NCI-H1417 treated with DMSO at 0.1 percent for 48 hours (cell line): ENCODE measurements at regions not wholly inside any gene's neighbourhood (a gene's known extent, or its start where the extent isn't known, plus 50 kb on each side); places are given as distances from the start of the nearest gene placed in this dataset.

Source experiments
- DNase-seq: peaks from one replicate; lab custom pipeline; 2025; lab: John Stamatoyannopoulos, UW

DNA sequence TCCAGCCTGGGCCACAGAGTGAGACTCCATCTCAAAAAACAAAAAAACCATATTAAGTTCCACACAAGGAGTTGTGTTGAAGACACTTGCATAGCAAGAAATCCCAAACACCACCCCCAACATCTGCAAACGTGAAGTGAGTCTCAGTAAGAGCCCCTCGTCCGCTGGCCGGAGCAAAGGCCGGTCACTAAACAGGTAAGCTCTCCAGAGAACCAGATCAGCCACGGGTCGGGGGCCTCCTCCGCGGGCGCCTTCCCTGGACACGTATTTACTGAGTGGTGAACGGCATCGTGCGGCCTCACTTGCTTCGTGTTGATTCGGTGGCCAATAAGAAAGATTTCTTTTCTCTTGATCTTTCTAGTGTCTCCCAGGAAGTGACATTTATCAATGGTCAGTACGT, 93.6 kb downstream of the MRPL36 start:
- DNase-seq, result no peak

DNA sequence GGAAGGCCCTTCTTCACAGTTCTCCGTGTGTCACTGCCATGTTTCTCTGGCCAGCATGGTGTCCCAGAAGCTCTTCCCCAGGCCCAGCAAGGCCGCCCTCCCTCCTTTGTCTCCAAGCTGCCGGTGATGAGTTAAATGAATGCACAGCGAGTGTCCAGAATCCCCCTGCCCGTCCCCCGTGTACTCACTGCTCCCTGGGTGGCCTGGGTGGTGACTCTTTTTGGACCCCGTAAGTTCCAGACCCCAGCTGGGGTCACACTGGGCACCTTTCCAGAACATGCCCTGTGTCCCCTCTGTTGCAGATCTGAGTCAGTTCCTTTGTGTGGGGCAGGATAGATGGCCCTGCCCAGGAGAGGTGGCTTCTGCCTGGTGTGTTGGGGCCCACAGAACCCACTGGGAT, 95.0 kb downstream of the MRPL36 start:
- DNase-seq, result no peak

DNA sequence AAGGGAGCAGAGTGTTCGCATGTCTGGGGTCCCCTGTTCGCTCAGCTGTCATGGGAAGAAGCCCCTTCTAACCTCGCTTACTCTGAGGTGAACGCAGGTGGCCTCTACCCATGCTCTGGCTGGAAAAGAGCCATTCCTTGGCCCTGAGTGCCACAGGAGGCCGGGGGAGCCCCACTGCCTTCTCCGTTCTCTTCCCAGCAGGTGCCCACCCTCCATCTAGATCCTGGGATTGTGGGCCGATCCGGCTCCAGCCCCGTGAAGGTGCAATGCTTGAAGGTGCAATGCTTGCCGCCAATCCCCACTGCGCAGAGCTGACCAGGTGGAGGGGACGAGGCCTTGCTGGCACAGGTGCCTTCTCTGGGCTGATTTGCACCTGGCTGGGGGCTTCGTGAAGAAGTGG, 95.4 kb downstream of the MRPL36 start:
- no peak for DNase-seq

DNA sequence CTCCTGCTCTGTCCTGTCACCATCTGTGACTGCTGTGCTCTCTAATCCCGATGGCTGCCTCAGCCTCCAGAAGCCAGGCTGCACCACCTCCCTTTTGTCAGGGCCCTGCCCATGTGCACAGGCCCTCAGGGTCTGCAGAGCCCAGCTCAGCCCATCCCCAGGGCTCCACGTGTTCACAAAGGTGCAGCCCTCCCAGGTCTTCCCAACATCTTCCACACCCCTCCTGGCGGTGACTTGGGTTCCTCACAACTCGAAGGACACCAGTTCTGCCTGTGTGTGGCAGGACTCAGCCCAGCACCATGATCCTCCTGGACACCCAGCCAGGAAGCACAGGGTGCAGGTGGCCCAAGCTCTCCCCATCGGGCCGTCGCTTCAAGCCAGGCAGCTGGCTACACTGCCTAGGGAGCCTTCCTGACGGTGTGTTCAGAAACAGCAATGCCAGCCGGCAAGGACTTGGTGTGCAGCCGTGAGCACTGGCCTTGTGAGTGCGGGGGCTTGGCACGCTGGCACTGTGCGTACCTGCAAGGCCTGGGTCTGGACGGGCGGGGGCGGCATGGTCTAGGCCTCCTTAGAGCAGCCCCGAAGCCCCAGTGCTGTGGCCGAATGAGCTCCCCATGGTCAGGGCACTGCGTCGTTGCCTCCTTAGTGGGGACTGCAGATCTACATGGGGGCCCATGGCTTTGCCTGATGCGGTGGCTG, 96.1 kb downstream of the MRPL36 start:
- no peak for DNase-seq

DNA sequence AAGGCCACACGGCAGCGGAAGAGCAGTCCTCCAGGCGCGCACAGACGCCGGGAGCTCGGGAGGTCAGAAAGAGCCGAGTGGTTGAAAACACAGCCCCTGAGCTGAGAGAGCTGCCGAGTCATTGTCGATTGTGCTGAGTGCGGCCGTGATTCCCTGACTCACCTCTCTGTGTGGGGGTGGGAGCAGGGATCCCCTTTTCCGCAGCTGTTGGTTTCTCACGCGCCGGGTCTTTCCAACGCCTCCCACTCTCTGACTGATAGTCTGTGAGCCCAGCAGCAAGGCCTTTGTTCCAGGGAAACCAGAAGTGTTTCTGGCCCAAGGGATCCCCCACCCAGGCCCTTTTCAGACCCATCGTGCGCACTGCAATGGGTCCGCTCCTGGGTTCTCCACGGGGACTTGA, 97.3 kb downstream of the MRPL36 start:
- no peak for DNase-seq

DNA sequence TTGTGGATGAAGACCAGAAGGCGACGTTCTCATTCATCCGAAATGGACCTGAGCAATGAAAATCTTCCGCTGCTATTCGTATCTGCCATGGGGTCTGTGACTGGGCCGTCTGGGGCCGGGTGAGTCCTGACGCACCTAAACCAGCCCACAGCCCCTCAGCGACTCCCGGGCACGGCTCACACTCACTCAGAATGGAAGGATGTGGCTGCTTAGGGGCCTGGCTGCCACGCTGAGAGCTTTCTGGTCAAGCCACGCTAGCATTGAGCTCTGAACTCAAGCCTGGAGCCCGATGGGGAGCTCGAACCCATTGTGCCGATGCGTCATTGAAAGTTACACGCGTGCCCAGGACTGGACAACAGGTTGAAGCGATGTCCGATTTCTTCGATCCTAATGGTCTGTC, 97.8 kb downstream of the MRPL36 start:
- DNase-seq, result no peak

DNA sequence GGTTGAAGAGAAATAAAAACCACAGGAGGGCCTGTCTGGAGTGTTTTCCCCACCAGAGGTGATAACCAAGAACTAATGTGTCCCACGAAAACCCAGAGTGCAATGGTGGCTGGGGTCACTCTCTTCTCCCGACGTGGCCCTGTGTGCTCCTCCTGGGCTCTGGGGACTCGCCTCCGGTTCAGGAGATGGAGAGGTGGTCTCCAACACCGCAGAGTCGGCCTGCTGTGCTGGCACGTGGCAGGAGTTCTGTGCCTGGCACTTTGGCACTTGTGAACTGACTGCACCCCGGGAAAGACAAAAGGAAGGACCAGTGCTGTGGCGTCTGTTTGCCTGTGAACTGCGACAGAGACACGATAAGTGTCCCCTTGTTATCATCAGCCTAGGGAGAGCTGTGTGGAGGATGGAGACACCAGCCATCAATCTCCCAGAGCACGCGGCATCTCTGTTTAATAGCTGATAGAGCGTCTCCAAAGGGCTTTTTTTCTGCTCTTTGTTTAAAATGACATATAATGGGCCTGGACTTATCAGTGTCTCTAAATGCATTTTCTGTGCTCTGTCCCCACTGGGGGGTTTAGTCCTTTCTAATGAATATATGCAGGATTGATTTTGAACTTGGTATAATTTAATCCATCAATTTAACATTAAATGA, 98.3 kb downstream of the MRPL36 start:
- no peak for DNase-seq

DNA sequence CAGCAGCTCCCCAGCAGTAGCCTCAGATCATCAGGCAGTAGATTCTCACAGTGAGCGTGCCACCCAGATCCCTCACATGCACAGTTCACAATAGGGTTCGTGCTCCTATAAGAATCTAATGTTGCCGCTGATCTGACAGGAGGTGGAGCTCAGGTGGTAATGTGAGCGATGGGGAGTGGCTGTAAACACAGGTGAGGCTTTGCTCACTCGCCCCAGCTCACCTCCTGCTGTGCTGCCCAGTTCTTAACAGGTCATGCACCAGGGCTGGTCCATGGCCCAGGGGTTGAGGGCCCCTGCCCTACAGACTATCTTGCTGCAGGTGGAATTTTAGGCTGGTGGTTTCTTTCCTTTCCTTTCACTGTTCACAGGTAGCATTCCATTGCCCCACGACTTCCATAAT, 100.2 kb downstream of the MRPL36 start:
- DNase-seq, result no peak

DNA sequence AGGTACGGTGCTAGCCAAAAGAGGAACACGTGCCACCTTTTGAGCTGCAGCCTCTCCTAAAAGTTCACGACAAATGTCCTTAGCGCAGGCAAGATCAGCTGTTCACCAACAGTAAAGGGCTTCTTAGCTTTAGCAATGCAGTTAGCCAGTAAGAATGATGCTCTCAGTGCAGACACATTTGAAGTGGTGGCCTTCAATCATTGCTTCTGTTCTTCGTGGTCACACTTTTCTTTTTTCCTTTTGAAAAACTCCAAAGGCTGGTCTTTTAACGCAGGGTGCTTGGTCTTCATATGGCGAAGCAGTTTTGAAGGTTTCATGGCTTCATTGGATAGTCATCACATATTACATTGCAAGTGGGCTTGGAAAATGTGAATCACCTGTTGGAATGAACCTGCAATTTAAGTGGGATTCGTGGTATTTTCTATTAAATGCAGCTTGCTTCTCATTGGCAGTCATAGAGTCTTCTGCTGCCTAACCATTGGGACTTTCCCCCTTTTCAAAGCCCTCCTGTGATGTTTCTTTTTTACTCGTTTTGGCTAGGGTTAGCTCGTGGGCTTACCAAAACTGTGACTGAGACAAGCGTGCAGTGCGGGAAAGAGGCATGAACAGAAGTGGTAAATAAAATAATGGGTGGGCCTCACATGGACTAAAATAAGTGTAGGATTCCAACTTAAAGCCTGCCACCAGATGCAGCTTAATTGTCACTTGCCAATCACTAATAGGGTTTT, 100.9 kb downstream of the MRPL36 start:
- no peak for DNase-seq

DNA sequence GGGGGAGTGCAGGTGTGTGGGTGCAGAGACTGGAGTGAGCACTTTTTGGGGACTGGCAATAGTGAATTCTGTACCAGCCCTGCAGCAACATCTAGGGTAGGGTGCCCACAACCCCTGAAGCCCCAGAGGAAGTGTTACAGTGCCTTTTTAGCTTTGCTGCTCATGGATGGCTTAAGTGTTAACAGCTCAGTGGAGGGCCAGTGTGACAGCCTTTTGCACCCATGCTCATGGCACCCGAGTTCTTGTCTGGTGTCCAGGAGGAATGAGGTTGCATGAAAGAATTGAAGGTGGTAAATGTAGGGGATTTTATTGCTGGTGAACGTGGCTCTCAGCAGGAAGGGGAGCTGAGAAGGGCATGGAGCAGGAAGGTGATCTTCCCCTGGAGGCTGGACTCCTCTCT, 107.3 kb downstream of the MRPL36 start:
- DNase-seq, result no peak

DNA sequence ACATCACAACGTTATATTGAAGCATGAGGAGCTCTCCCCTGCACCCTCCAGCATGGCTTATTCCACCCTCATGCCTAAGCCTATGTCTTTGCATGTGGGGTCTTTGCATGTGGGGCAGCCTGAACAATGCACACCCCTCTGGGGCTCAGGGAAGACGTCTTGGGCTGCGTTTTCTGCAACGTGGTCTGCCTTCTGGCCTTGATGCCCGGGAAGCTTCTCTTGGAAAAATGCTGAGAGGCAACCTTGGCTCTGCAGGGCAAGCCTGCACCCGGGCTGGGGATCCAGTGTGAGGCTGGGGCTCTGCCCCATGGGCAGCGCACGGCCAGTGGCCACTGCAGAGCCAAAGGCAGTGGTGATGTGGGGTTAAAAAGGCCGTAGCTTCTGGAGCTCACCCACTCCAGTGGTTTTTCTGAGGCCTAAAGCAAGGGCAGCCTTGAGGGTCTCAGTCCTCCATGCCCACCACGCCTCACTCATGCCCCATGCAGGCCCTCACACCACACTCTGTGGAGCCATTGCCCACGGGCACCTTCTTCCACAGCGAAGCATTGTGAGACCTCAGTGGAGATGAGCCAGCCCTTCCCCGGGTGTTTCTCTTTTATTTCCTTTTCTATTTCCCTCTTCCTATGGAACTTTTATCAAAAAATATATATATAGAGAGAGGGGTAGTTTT, 112.2 kb downstream of the MRPL36 start:
- no peak for DNase-seq

DNA sequence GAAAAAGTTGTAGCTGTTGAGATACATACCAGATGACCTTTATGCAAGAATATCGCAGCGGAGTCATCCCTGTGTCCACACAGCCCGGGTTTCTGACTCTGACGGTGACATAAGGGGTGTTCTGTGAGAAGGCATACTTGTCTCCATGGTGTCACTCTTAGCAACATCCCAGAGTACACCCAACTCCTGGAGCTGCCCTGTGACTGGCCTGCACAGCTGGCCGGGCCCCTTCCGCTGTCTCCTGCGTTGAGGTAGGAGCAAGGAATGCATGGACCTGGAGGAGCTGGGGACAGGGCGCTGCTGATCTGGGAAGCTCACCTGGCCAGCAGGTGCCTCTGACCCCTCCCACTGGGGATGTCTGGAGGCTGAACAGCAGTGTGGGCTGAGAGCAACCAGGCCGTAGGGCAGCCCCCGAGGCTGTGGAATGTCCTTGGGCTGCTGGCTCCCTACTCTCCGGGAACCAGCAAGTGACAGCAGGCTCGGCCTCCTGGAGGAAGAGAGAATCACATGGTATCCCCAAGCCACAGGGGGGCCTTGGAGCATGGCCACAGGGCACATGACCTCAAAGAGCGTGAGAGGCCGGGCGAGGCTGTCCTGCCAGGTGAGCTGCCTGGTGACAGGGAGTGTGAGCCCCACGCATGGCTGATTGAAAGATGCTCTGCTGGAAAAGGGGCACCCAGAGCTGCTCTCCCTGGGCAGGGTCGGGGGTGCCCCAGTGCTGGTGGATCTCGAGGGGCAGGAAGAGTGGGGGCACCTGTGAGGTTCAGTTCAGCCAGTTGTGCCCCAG, 113.4 kb downstream of the MRPL36 start:
- no peak for DNase-seq

DNA sequence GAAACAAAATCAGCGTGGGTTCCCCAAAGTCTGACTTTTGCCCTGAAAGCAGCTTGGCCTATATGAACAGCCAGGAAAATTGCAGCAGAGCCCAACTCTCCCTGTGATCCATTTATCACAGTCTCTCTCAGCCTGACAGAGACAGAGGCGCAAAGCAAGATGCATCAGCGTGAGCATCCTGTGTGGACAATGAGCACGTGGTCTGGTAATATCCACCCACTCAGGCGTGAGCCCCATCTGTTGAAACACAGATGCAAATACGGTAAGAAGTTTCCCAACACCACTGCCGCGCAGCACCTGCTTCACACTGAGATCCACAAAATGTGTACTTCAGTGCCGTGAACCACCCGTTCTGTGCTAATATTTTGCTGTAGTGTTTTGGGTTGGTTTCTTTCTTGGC, 114.6 kb downstream of the MRPL36 start:
- no peak for DNase-seq

DNA sequence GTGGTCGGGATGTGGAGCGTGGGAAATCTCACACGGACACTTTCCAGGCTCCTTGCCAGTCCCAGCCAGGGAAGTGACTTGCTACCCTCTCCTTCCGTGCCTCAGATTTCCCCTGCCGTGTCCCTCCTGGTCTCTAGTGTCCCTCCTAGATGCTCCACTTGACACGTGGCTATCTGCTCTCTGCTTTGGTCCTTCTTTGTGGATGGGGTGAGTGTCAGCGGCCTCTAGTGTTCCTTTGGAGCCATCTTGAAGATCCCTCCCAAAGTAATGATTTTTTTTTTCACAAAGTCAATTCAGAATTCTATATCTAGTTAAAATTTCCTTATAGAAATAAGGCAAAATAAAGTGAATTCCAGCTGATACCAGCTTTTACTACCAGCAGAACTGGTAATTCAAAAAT, 117.7 kb downstream of the MRPL36 start:
- DNase-seq, result no peak

DNA sequence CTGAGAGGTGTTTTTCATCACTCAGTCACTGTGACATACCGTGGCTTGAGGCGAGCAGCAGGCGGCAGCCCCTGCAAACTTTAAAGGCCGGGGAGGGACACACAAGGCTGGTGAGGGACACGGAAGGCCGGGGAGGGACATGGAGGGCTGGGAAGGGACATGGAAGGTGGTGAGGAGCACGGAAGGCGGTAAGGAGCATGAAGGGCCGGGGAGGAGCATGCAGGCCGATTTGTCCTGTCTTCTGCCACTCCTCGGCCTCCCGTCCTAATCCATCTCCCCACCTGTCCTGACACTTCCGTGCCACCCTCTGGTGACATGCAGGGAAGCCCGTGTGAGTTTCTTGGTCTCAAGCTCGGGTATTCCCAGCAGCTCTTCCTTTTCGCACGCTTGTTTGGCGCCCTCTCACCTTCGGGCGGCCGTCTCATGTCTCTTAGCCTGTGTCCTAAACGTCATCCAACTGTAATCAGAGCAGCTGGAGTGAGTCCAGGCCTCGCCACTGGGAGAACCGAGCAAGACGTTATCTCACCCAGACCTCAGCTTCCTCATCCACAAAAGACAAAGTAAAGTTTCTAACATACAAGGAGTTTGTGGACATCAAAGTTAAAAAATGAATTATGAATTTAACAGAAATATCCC, 126.5 kb downstream of the MRPL36 start:
- DNase-seq, result no peak

DNA sequence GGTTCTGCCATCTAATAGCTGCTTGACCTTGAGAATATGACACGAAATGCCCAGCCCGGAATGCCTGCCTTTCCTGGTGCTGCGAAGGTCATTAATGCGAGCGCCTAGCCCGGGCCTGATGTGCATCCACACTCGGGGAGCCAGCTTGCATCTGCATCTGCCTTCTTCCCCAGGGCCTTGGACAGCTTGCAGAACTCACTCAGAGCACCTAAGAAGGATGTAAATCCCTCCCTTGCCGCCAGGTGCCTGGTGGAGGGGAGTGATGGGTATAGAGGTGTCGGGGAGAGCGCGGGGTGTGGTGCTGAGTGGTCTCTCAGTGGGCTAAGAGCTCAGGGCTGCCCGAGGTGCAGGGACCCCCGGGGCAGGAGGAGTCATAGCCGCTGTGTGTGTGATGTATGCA, 127.2 kb downstream of the MRPL36 start:
- no peak for DNase-seq

DNA sequence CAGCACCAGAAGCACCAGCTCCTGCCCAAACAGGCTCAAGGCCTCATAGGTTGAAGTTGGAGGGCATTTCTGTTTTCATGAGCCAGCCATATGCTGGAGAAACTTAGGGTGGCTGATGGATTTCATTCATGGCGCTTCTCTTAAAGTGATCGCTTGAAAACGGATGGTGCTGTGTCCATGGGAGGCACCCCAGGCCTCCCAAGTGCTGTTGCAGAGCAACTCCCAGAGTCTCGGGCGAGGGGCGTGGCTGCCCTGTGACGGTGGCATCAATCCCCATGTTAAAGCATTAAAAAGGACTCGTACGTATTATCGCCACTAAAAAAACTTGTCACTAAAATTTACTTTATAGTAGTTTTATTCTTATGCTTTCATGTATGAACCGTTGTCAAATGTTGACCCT, 128.3 kb downstream of the MRPL36 start:
- DNase-seq, result no peak

DNA sequence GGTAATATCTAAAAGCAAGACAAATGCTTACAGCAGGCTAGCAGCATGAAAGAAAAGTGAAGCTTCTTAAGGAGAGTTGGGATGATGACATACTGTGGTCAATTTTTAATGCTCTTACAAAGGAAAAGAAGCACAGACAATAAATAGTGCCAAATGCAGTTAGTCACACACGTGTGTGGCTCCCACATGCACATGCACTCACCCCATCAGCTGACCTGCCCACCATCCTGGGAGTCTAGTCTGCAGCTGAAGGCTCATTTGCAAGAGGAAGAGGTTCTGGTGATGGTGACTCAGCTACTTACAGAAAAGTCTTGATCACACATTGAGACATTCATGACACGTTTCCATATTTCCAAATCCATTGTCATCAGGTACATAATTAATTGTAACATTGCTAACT, 129.3 kb downstream of the MRPL36 start:
- no peak for DNase-seq

DNA sequence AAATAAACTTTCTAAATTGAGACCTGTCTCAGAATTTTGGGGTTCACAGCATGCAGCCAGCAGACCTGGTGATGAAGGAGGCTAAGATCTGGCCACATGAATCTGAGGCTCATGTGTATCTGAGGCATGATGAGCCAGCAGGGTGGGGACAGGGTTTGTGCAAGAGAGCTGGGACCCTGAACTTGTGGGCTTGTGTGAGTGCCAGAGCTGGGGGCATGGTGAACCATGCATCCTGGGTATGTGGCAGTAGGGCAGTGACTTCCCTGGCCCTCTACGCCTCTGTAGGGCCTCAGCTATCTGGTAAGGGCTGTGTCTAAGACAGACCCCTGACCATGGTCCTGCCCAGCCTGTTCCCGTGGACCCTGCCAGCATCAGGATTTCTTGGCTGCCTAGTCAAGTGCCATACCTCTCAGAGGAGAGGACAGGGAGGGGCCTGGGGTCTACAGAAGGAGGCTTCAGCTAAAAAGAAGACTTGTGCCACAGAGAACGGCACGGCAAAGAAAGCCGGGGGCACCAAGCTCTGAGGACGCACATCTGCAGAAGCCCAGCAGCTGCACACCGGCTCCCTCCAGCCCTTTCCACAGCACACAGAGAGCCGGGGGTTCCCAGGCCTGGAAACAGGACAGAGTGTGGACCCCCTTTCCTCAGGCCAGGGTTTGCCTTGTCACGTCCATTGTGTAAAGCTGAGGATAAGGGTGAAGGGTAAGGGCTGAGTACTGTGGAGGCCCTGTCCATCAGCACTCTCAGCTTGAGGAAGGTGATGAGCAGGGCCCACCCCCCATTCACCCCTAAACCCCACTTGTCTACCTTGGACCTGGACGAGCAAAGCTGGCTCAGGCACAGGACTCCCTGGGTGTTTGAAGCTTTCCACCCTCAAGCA, 130.1 kb downstream of the MRPL36 start:
- DNase-seq, result no peak

DNA sequence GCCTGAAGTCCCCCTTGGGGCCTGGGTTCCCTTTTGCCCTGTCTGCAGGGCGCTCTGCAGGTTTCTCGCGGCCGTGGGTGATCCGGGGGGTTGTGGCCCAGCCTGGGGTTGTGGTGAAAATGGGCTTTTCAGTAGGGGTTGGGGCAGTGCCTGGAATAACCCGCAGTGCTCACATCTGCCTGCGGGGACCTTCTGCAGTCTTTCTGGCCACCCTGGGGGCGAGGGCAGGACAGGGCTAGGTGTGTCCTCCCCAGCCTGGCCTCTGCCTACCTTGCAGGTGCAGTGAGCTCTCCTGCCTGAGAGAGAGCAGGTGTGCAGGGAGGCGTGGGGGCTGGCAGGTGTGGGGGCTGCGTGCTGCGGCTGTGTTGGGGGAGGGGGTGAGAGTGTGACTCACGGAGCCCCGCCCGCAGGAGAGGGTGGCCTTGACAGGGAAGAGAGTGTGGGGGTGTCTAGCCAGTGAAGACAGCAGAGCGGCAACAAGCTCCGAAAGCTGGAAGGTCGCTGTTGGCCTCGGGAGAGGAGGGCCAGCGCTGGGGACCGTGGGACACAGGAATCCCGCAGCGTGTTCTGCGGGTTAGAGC, 131.4 kb downstream of the MRPL36 start:
- no peak for DNase-seq
